K562 (cell line): ENCODE measurements at regions not wholly inside any gene's neighbourhood (a gene's known extent, or its start where the extent isn't known, plus 50 kb on each side); places are given as distances from the start of the nearest gene placed in this dataset.
A peak's percentile ranks its signal among the peaks of the same experiment; 100 is the strongest.

Experiments
- HNRNPK ChIP-seq: fragments of 200-400 bp; formaldehyde crosslinking; IDR thresholded peaks from one replicate; pipeline ENCODE4 v1.6.1; 2018; ENCODE audit warnings: mild to moderate bottlenecking, low read depth, low read length; ENCODE audit not compliant: poor library complexity, severe bottlenecking
- NRF1 ChIP-seq, 2 experiments: fragments of 450-650 bp; IDR thresholded peaks in 1 of 2; conservative IDR thresholded peaks in 1 of 2; 2 replicates each; pipeline ENCODE4 v1.6.1; 2014; ENCODE audit warnings: mild to moderate bottlenecking in 2 of 2
- POLR2AphosphoS2 ChIP-seq: IDR thresholded peaks from 2 replicates; pipeline ENCODE4 v1.6.1; 2012; ENCODE audit warnings: low read length, improper control_type of control experiment
- RAD21 ChIP-seq, 2 experiments: fragments of 250-450 bp in 1 of 2; fragments of 450-650 bp in 1 of 2; sonication (Bioruptor Pico) in 1 of 2; formaldehyde crosslinking in 1 of 2; IDR thresholded peaks in 1 of 2; conservative IDR thresholded peaks in 1 of 2; 2 replicates each; pipeline versions ENCODE4 v1.4.0 to v1.8.0; 2020 to 2022; ENCODE audit warnings: mild to moderate bottlenecking in 2 of 2, moderate library complexity in 1 of 2
- SP1 ChIP-seq: sonication (generic); formaldehyde crosslinking; IDR thresholded peaks from 2 replicates; pipeline ENCODE4 v1.8.1; 2022; ENCODE audit warnings: mild to moderate bottlenecking, missing genetic modification reagents
- ZBTB1 ChIP-seq: sonication (generic); formaldehyde crosslinking; IDR thresholded peaks from 2 replicates; pipeline ENCODE4 v1.8.1; 2023; ENCODE audit warnings: missing genetic modification reagents, low read depth, mild to moderate bottlenecking, borderline replicate concordance
- TF ChIP-seq, protein P1 (sequence below), 2 experiments: fragments of 450-650 bp in 1 of 2; IDR thresholded peaks; 2 replicates each; pipeline ENCODE4 v1.6.1; 2011 to 2017; ENCODE audit warnings: low read depth in 2 of 2, antibody characterized with exemption in 1 of 2, borderline replicate concordance in 1 of 2, low read length in 1 of 2, mild to moderate bottlenecking in 1 of 2, mixed read lengths in 1 of 2; ENCODE audit not compliant: control insufficient read depth in 1 of 2

DNA sequence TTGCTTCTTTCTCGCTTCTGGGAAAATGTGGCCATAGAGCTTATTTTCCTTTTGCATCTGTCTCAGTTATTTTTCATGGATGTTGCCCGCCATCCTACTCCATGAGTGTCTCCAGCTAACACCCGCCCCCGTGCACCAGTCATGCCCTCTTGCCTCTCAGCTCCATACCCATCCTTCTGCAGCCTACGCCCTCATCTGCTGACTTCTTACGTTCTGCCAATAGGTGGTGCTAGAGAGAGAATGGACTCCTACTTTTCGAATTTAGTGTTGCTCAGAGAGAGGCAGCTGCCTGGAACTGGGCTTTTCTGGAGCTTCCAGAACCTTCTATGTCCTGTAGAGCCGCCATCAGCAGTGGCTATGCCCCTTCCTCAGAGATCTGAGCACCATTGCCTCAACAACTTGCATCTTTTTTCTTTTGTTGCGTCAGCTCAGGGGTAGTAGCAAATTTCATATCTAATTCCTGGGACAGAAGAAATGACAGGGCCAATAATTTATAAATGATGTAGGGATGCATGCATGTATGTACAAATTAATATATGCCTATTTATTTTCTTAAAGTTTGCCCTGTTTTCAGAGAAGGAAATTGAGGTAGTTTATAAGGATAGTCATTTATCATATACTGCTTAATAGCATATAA lies 119.7 kb upstream of the MYOCD start:
- TF ChIP-seq, protein P1, sequence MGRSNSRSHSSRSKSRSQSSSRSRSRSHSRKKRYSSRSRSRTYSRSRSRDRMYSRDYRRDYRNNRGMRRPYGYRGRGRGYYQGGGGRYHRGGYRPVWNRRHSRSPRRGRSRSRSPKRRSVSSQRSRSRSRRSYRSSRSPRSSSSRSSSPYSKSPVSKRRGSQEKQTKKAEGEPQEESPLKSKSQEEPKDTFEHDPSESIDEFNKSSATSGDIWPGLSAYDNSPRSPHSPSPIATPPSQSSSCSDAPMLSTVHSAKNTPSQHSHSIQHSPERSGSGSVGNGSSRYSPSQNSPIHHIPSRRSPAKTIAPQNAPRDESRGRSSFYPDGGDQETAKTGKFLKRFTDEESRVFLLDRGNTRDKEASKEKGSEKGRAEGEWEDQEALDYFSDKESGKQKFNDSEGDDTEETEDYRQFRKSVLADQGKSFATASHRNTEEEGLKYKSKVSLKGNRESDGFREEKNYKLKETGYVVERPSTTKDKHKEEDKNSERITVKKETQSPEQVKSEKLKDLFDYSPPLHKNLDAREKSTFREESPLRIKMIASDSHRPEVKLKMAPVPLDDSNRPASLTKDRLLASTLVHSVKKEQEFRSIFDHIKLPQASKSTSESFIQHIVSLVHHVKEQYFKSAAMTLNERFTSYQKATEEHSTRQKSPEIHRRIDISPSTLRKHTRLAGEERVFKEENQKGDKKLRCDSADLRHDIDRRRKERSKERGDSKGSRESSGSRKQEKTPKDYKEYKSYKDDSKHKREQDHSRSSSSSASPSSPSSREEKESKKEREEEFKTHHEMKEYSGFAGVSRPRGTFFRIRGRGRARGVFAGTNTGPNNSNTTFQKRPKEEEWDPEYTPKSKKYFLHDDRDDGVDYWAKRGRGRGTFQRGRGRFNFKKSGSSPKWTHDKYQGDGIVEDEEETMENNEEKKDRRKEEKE (IDR thresholded peaks at IDR 0.05; ENCODE audit: borderline replicate concordance in 1 of 2, control insufficient read depth in 1 of 2, low read depth in 2 of 2, low read length in 1 of 2), result no peak
- TF ChIP-seq HNRNPK (no peak), SP1 (CRISPR knock-in tag) (no peak), ZBTB1 (CRISPR knock-in tag) (no peak), NRF1 (conservative IDR thresholded peaks at IDR 0.05 in 1 of 2, IDR thresholded peaks at IDR 0.05 in 1 of 2) (no peak), RAD21 (CRISPR knock-in tag; conservative IDR thresholded peaks at IDR 0.05 in 1 of 2, IDR thresholded peaks at IDR 0.05 in 1 of 2) (peak in 1 of 2 experiments; percentile 22; a peak in 1 of 4 replicates), POLR2AphosphoS2 (no peak)
